Progenitor cell of endocrine pancreas (in vitro differentiated cells): ENCODE measurements at regions not wholly inside any gene's neighbourhood (a gene's known extent, or its start where the extent isn't known, plus 50 kb on each side); places are given as distances from the start of the nearest gene placed in this dataset.

Source experiments
- DNase-seq: peaks from one replicate; pipeline ENCODE4 v3.0.0; 2021; ENCODE audit warnings: low spot score; ENCODE audit not compliant: unreplicated experiment
- H3K27ac Mint-ChIP-seq: 2 replicates; pipeline ENCODE4 v1.8.0; 2021; ENCODE audit warnings: mild to moderate bottlenecking, moderate library complexity, mixed read lengths
- H3K27me3 Mint-ChIP-seq: 2 replicates; pipeline ENCODE4 v1.8.0; 2021; ENCODE audit warnings: mixed read lengths
- H3K36me3 Mint-ChIP-seq: 2 replicates; pipeline ENCODE4 v1.8.0; 2022; ENCODE audit warnings: mixed read lengths; ENCODE audit not compliant: insufficient read depth
- H3K4me1 Mint-ChIP-seq: 2 replicates; pipeline ENCODE4 v1.8.0; 2021; ENCODE audit warnings: low read depth, mixed read lengths
- H3K4me3 Mint-ChIP-seq: 2 replicates; pipeline ENCODE4 v1.8.0; 2021; ENCODE audit warnings: low read depth, mild to moderate bottlenecking, moderate library complexity, mixed read lengths
- H3K9me3 Mint-ChIP-seq: 2 replicates; pipeline ENCODE4 v1.8.0; 2021; ENCODE audit warnings: low read depth, mixed read lengths
- CTCF ChIP-seq: fragments of 200-600 bp; sonication (generic); IDR thresholded peaks from one replicate; pipeline ENCODE4 v1.5.0; 2021; ENCODE audit warnings: antibody characterized with exemption, mild to moderate bottlenecking; ENCODE audit not compliant: unreplicated experiment

- no peaks in the 10 kb centered on the region for H3K27me3 Mint-ChIP-seq
- H3K4me3 Mint-ChIP-seq, result no peak overlapping the region
- H3K27ac Mint-ChIP-seq, result no peak overlapping the region
- H3K36me3 Mint-ChIP-seq, result no peaks in the 10 kb centered on the region
- DNase-seq, result no peak
- H3K4me1 Mint-ChIP-seq, result no peaks in the 10 kb centered on the region
- no peak for TF ChIP-seq CTCF
- H3K9me3 Mint-ChIP-seq, result no peaks in the 10 kb centered on the region
Observed at GRCh38 chr5:24368115-24368514, 276.7 kb downstream of the CDH10 start.

DNA sequence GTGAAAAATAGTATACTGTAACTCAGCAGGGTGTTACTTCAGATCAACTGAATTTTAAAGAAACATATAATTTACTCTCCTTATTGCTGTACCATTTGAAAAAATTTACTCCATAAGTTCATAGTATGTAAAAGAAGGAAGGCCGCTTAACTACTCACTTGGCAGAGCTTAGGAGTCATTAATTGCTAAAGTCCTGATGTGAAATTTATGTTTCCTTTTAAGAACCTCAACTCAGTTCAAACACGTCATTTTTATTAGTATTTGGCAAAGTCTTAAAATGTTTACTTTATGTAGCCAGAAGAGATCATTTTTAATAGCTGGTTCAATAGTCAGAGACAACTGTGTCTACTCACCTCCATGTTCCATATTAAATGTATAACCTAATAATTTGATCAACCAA, 268.6 kb downstream of the CDH10 start:
- H3K4me3 Mint-ChIP-seq, result no peak overlapping the region
- no peaks in the 10 kb centered on the region for H3K9me3 Mint-ChIP-seq
- H3K27ac Mint-ChIP-seq, result no peak overlapping the region
- H3K4me1 Mint-ChIP-seq, result no peaks in the 10 kb centered on the region
- no peaks in the 10 kb centered on the region for H3K27me3 Mint-ChIP-seq
- no peak for TF ChIP-seq CTCF
- no peaks in the 10 kb centered on the region for H3K36me3 Mint-ChIP-seq
- DNase-seq, result no peak

DNA sequence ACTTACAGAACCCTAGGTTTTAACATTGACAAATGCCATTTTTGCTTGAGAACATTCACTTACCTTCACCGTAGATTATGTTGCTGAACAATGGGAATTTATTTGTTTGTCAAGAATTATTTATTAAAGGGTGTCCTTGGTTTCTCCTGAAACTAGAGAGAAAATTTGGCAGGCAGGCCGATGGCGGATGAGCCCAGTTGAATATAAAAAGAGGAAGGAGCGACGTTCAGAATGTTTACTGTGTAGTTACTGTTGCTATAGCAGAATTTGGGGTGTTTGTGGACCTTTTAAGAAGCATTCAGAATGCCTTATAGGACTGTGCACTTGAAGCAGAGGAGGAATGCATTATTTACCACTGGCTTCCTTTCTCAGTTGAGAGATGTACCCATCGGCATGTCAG, 268.2 kb downstream of the CDH10 start:
- H3K9me3 Mint-ChIP-seq, result no peaks in the 10 kb centered on the region
- no peaks in the 10 kb centered on the region for H3K27me3 Mint-ChIP-seq
- no peak for DNase-seq
- no peaks in the 10 kb centered on the region for H3K4me1 Mint-ChIP-seq
- no peak for TF ChIP-seq CTCF
- H3K27ac Mint-ChIP-seq, result no peak overlapping the region
- no peak overlapping the region for H3K4me3 Mint-ChIP-seq
- no peaks in the 10 kb centered on the region for H3K36me3 Mint-ChIP-seq

- Mint-ChIP-seq H3K27me3 (no peaks in the 10 kb centered on the region), H3K4me1 (peaks cover 2% of the 10 kb centered on the region), H3K4me3 (no peak overlapping the region), H3K9me3 (no peaks in the 10 kb centered on the region), H3K36me3 (no peaks in the 10 kb centered on the region), H3K27ac (no peak overlapping the region)
- TF ChIP-seq CTCF, result no peak
- no peak for DNase-seq
Observed at GRCh38 chr5:24381861-24382489, 262.8 kb downstream of the CDH10 start.

DNA sequence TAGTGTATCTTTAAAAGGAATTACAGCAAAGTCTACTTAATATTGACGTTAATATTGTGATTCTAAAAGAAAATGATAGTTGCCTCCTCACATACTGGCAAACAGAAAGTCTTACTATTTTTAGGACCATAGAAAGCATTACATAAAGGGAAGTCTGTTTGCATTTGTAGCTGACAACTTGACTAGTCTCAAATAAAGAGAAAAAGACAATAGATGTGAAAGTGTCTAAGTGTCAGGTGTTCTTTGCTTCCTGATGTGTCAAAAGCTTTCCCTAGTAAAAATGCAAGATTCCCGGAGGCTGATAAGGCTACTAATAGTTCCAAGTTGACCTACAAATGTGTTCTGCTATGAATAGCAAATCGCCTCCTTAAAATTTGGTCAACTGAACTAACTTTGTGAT, 259.7 kb downstream of the CDH10 start:
- Mint-ChIP-seq H3K27me3 (no peaks in the 10 kb centered on the region), H3K36me3 (no peaks in the 10 kb centered on the region), H3K4me3 (no peak overlapping the region), H3K27ac (no peak overlapping the region), H3K9me3 (peaks cover 3% of the 10 kb centered on the region), H3K4me1 (peaks cover 2% of the 10 kb centered on the region)
- no peak for DNase-seq
- no peak for TF ChIP-seq CTCF
